Fibroblast of lung (primary cell): ENCODE measurements at regions not wholly inside any gene's neighbourhood (a gene's known extent, or its start where the extent isn't known, plus 50 kb on each side); places are given as distances from the start of the nearest gene placed in this dataset.

Source experiments
- DNase-seq, 2 donors: peaks; one replicate each; pipeline versions ENCODE4 v3.0.0 to v3.0.0-alpha.2; 2010; ENCODE audit warnings: low read depth in 2 of 2
- H2AFZ ChIP-seq: 2 replicates; pipeline ENCODE4 v1.5.1; 2012; ENCODE audit warnings: low read length, control low read depth, inconsistent platforms
- H3K27ac ChIP-seq: 2 replicates; pipeline ENCODE4 v1.5.1; 2011; ENCODE audit warnings: low read length, control low read depth; ENCODE audit not compliant: insufficient read depth
- H3K27me3 ChIP-seq: 2 replicates; pipeline ENCODE4 v1.5.1; 2011; ENCODE audit warnings: mild to moderate bottlenecking, low read length; ENCODE audit not compliant: control insufficient read depth, insufficient read depth
- H3K36me3 ChIP-seq: 2 replicates; pipeline ENCODE4 v1.5.1; 2011; ENCODE audit warnings: low read length; ENCODE audit not compliant: control insufficient read depth, insufficient read depth
- H3K4me1 ChIP-seq: 2 replicates; pipeline ENCODE4 v1.5.1; 2011; ENCODE audit warnings: low read length; ENCODE audit not compliant: control insufficient read depth, insufficient read depth; ENCODE audit errors: extremely low read depth
- H3K4me2 ChIP-seq: 2 replicates; pipeline ENCODE4 v1.5.1; 2011; ENCODE audit warnings: low read length, control low read depth; ENCODE audit not compliant: insufficient read depth; ENCODE audit errors: extremely low read depth
- H3K4me3 ChIP-seq, 4 experiments: fragments of 200-600 bp in 1 of 4; sonication (generic) in 1 of 4; replicated peaks in 1 of 4; 2 replicates each; pipeline ENCODE4 v1.5.1; 2011 to 2016; ENCODE audit warnings: low read length in 4 of 4, low read depth in 3 of 4, mild to moderate bottlenecking in 3 of 4, control low read depth in 2 of 4, inconsistent platforms in 1 of 4, mixed read lengths in 1 of 4; ENCODE audit not compliant: insufficient read depth in 1 of 4; ENCODE audit errors: control extremely low read depth in 1 of 4
- H3K79me2 ChIP-seq: 2 replicates; pipeline ENCODE4 v1.5.1; 2012; ENCODE audit warnings: mild to moderate bottlenecking, low read length, inconsistent platforms; ENCODE audit not compliant: control insufficient read depth, insufficient read depth
- H3K9ac ChIP-seq: 2 replicates; pipeline ENCODE4 v1.5.1; 2011; ENCODE audit warnings: mild to moderate bottlenecking, low read length, control low read depth; ENCODE audit not compliant: insufficient read depth
- H3K9me3 ChIP-seq: 2 replicates; pipeline ENCODE4 v1.5.1; 2012; ENCODE audit warnings: low read depth, low read length; ENCODE audit not compliant: control insufficient read depth, insufficient read depth
- H4K20me1 ChIP-seq: 2 replicates; pipeline ENCODE4 v1.5.1; 2011; ENCODE audit warnings: low read length; ENCODE audit not compliant: control insufficient read depth, insufficient read depth; ENCODE audit errors: extremely low read depth
- CTCF ChIP-seq, 2 donors: IDR thresholded peaks in 1 of 2; conservative IDR thresholded peaks in 1 of 2; 1 replicate in 1 of 2; 2 replicates in 1 of 2; pipeline ENCODE4 v1.5.1; 2011 to 2012; ENCODE audit warnings: low read length in 2 of 2, control low read depth in 1 of 2, inconsistent platforms in 1 of 2, low read depth in 1 of 2, mild to moderate bottlenecking in 1 of 2
- EZH2 ChIP-seq: IDR thresholded peaks from 2 replicates; pipeline ENCODE4 v1.5.1; 2012; ENCODE audit warnings: low read length, control low read depth, mild to moderate bottlenecking; ENCODE audit errors: missing control alignments

GRCh38 chr21:28310171-28310685, 682.4 kb downstream of the LTN1 start:
- Histone ChIP-seq H4K20me1 (no peaks in the 10 kb centered on the region), H3K4me3 (no peak overlapping the region)
- no peak for TF ChIP-seq EZH2

GRCh38 chr21:28309596-28309995, 683.1 kb downstream of the LTN1 start:
- H3K27me3 ChIP-seq = no peaks in the 10 kb centered on the region
- no peak overlapping the region for H2AFZ ChIP-seq
- H4K20me1 ChIP-seq = no peaks in the 10 kb centered on the region
- H3K9ac ChIP-seq = no peak overlapping the region
- H3K4me3 ChIP-seq = no peak overlapping the region
- TF ChIP-seq CTCF (conservative IDR thresholded peaks at IDR 0.05 in 1 of 2, IDR thresholded peaks at IDR 0.05 in 1 of 2; ENCODE audit: low read depth in 1 of 2, low read length in 2 of 2) (no peak), EZH2 (no peak)
- no peak overlapping the region for H3K4me2 ChIP-seq
- no peak for DNase-seq
- H3K9me3 ChIP-seq = no peaks in the 10 kb centered on the region
- H3K36me3 ChIP-seq = no peaks in the 10 kb centered on the region
- no peaks in the 10 kb centered on the region for H3K4me1 ChIP-seq
- no peaks in the 10 kb centered on the region for H3K79me2 ChIP-seq
- no peak overlapping the region for H3K27ac ChIP-seq

More at GRCh38 chr21:28310171-28310685, 682.4 kb downstream of the LTN1 start:
- H3K4me1 ChIP-seq = no peaks in the 10 kb centered on the region
- no peak overlapping the region for H3K9ac ChIP-seq
- H3K27me3 ChIP-seq = no peaks in the 10 kb centered on the region
- no peak overlapping the region for H2AFZ ChIP-seq
- H3K27ac ChIP-seq = no peak overlapping the region
- H3K36me3 ChIP-seq = no peaks in the 10 kb centered on the region
- no peak overlapping the region for H3K4me2 ChIP-seq
- H3K79me2 ChIP-seq = no peaks in the 10 kb centered on the region
- no peaks in the 10 kb centered on the region for H3K9me3 ChIP-seq
- no peak for DNase-seq

DNA sequence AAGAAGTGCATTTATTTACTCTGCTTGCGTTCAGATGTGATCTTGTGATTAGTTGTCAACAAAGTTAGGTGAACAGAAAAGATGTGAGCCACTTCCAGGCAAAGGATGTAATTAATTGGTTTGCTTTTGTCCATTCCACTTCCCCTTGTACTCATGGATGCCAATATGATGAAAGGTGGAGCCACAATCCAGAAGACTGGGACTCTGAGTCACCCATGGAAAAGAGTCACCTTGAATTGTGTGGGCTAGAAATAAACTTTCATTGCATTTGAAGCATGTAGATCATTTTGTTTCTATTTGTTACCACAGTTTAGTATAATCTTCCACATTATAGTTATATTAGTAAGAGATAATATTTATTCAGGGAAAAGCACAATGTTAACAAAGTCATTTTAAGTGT, 684.2 kb downstream of the LTN1 start:
- H3K4me3 ChIP-seq = no peak overlapping the region
- H3K4me1 ChIP-seq = no peaks in the 10 kb centered on the region
- H3K9ac ChIP-seq = no peak overlapping the region
- no peaks in the 10 kb centered on the region for H3K27me3 ChIP-seq
- no peak overlapping the region for H3K27ac ChIP-seq
- DNase-seq = peak in 1 of 2 donors; percentile 53
- H2AFZ ChIP-seq = no peak overlapping the region
- no peaks in the 10 kb centered on the region for H3K36me3 ChIP-seq
- TF ChIP-seq EZH2 (no peak), CTCF (conservative IDR thresholded peaks at IDR 0.05 in 1 of 2, IDR thresholded peaks at IDR 0.05 in 1 of 2; ENCODE audit: low read depth in 1 of 2, low read length in 2 of 2) (no peak)
- H3K9me3 ChIP-seq = no peaks in the 10 kb centered on the region
- no peak overlapping the region for H3K4me2 ChIP-seq
- no peaks in the 10 kb centered on the region for H4K20me1 ChIP-seq
- H3K79me2 ChIP-seq = no peaks in the 10 kb centered on the region
